Body of pancreas (tissue), 4 donors: ENCODE measurements at regions not wholly inside any gene's neighbourhood (a gene's known extent, or its start where the extent isn't known, plus 50 kb on each side); places are given as distances from the start of the nearest gene placed in this dataset.

Source experiments
- POLR2A ChIP-seq, 3 donors: fragments of 450-650 bp; IDR thresholded peaks; one replicate each; pipeline ENCODE4 v1.6.1; 2016; ENCODE audit warnings: antibody characterized with exemption in 3 of 3, mild to moderate bottlenecking in 2 of 3
- TF ChIP-seq, protein P1 (sequence below), 7 experiments: fragments of 450-650 bp in 4 of 7; fragments of 200-600 bp in 3 of 7; sonication (generic) in 3 of 7; IDR thresholded peaks; one replicate each; pipeline ENCODE4 v1.5.1; 2016 to 2019; ENCODE audit warnings: antibody characterized with exemption in 7 of 7

DNA sequence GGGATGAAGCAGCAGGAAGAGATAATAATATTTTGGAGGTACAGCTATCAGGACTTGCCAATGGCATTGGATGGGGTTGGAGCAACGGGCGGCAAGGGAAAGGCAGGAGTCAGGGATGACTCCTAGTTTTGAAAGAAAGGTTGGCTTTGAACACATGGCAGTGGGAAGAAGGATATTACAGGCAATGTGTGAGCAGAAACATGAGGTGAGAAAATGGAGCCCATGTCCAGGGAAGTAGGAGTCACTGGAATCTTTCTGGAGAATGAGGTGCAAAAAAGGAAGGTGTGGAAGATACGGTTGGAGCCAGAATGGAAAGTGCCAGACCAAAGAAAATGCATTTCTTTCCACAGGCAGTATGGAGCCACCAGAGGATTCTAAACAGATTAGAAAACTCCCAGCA lies 288.5 kb upstream of the KAZN start:
- TF ChIP-seq, protein P1, sequence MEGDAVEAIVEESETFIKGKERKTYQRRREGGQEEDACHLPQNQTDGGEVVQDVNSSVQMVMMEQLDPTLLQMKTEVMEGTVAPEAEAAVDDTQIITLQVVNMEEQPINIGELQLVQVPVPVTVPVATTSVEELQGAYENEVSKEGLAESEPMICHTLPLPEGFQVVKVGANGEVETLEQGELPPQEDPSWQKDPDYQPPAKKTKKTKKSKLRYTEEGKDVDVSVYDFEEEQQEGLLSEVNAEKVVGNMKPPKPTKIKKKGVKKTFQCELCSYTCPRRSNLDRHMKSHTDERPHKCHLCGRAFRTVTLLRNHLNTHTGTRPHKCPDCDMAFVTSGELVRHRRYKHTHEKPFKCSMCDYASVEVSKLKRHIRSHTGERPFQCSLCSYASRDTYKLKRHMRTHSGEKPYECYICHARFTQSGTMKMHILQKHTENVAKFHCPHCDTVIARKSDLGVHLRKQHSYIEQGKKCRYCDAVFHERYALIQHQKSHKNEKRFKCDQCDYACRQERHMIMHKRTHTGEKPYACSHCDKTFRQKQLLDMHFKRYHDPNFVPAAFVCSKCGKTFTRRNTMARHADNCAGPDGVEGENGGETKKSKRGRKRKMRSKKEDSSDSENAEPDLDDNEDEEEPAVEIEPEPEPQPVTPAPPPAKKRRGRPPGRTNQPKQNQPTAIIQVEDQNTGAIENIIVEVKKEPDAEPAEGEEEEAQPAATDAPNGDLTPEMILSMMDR (IDR thresholded peaks at IDR 0.05), result no peak
- no peak for TF ChIP-seq POLR2A (IDR thresholded peaks at IDR 0.05)
